Type B pancreatic cell (in vitro differentiated cells): ENCODE measurements at regions not wholly inside any gene's neighbourhood (a gene's known extent, or its start where the extent isn't known, plus 50 kb on each side); places are given as distances from the start of the nearest gene placed in this dataset.

Source experiments
- DNase-seq: peaks from one replicate; pipeline ENCODE4 v3.0.0; 2021; ENCODE audit warnings: mixed read lengths; ENCODE audit not compliant: unreplicated experiment; ENCODE audit errors: extremely low spot score
- H3K27ac Mint-ChIP-seq: 2 replicates; pipeline ENCODE4 v1.8.0; 2021; ENCODE audit warnings: mild to moderate bottlenecking, mixed read lengths
- H3K27me3 Mint-ChIP-seq: 2 replicates; pipeline ENCODE4 v1.8.0; 2021; ENCODE audit warnings: mixed read lengths
- H3K36me3 Mint-ChIP-seq: 2 replicates; pipeline ENCODE4 v1.8.0; 2021; ENCODE audit warnings: mixed read lengths
- H3K4me1 Mint-ChIP-seq: one replicate; pipeline ENCODE4 v1.8.0; 2021; ENCODE audit warnings: mixed read lengths; ENCODE audit not compliant: unreplicated experiment
- H3K4me3 Mint-ChIP-seq: 2 replicates; pipeline ENCODE4 v1.8.0; 2021; ENCODE audit warnings: mild to moderate bottlenecking, mixed read lengths
- H3K9me3 Mint-ChIP-seq: 2 replicates; pipeline ENCODE4 v1.8.0; 2021; ENCODE audit warnings: mixed read lengths
- TF ChIP-seq, protein P1 (sequence below): fragments of 200-600 bp; sonication (generic); conservative IDR thresholded peaks from 2 replicates; pipeline ENCODE4 v1.5.0; 2021; ENCODE audit warnings: antibody characterized with exemption, mild to moderate bottlenecking

DNA sequence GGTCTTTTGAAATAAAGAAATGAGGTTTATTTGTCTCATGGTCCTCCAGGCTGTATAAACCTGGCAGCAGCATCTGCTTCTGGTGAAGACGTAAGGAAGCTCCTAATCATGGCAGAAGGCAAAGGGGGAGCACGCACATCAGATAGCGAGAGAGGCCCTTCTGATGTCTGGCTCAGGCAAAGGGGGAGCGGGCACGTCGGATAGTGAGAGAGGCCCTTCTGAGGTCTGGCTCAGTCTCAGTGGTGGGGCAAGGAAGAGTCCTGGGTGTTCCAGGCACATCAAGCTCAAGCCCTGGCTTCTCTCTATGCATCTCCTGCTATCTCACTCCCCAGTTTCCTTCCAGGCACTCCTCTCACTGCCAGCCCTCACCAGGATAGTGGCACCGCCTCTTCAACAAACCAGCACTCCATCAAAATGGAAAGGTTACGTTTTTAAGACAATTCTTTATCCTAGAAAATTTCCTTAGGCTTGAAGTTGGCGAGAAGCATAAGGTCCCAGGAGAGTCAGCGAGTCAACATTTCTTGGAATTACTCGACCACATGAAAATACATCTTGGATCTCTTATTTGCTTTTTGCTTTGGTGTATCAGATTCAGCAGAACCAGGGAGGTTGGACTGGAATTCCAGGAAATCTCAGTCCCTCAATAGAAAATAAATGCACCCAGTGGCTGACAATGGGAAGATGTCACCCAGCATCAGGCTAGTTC is 189.6 kb upstream of the TMEM132C start:
- Mint-ChIP-seq H3K27ac (no peak overlapping the region), H3K27me3 (peaks cover 6% of the 10 kb centered on the region), H3K4me1 (peaks cover 10% of the 10 kb centered on the region), H3K4me3 (no peak overlapping the region), H3K36me3 (no peaks in the 10 kb centered on the region), H3K9me3 (peaks cover 11% of the 10 kb centered on the region)
- no peak for DNase-seq
- TF ChIP-seq, protein P1, sequence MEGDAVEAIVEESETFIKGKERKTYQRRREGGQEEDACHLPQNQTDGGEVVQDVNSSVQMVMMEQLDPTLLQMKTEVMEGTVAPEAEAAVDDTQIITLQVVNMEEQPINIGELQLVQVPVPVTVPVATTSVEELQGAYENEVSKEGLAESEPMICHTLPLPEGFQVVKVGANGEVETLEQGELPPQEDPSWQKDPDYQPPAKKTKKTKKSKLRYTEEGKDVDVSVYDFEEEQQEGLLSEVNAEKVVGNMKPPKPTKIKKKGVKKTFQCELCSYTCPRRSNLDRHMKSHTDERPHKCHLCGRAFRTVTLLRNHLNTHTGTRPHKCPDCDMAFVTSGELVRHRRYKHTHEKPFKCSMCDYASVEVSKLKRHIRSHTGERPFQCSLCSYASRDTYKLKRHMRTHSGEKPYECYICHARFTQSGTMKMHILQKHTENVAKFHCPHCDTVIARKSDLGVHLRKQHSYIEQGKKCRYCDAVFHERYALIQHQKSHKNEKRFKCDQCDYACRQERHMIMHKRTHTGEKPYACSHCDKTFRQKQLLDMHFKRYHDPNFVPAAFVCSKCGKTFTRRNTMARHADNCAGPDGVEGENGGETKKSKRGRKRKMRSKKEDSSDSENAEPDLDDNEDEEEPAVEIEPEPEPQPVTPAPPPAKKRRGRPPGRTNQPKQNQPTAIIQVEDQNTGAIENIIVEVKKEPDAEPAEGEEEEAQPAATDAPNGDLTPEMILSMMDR, result no peak

GRCh38 chr12:128077917-128078298 is 189.1 kb upstream of the TMEM132C start:
- Mint-ChIP-seq H3K27me3 (peaks cover 6% of the 10 kb centered on the region), H3K4me3 (no peak overlapping the region), H3K4me1 (peaks cover 10% of the 10 kb centered on the region), H3K36me3 (no peaks in the 10 kb centered on the region), H3K27ac (no peak overlapping the region), H3K9me3 (peaks cover 11% of the 10 kb centered on the region)
- TF ChIP-seq, protein P1, result no peak
- no peak for DNase-seq

GRCh38 chr12:128078301-128078971 is 188.5 kb upstream of the TMEM132C start:
- Mint-ChIP-seq H3K4me1 (peaks cover 10% of the 10 kb centered on the region), H3K27ac (no peak overlapping the region), H3K9me3 (peaks cover 11% of the 10 kb centered on the region), H3K36me3 (no peaks in the 10 kb centered on the region), H3K4me3 (no peak overlapping the region), H3K27me3 (peaks cover 6% of the 10 kb centered on the region)
- TF ChIP-seq, protein P1, result no peak
- DNase-seq, result no peak

DNA sequence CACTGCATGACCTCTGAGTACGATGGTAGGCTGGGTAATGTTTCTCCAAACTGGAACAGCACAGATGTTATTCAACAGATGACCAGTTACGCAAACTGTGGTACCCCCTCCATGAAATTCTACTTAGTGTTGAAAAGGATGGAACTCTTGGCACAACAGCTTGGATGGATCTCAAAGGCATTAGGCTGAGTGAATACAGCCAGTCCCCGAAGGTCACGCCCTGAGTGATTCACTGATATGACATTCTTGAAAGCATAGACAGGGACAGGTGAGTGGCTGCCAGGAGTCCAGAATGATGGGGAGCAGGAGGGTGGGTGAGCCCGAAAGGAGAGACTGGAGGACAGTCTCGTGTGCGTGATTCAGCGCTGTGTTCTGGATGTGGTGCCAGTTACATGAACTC is 187.5 kb upstream of the TMEM132C start:
- H3K4me1 Mint-ChIP-seq, result peaks cover 10% of the 10 kb centered on the region
- no peak overlapping the region for H3K27ac Mint-ChIP-seq
- H3K4me3 Mint-ChIP-seq, result no peak overlapping the region
- H3K9me3 Mint-ChIP-seq, result peaks cover 11% of the 10 kb centered on the region
- H3K36me3 Mint-ChIP-seq, result no peaks in the 10 kb centered on the region
- peaks cover 6% of the 10 kb centered on the region for H3K27me3 Mint-ChIP-seq
- TF ChIP-seq, protein P1, result no peak
- DNase-seq, result no peak

- peaks cover 4% of the 10 kb centered on the region for H3K27me3 Mint-ChIP-seq
- H3K4me3 Mint-ChIP-seq, result no peak overlapping the region
- no peak for DNase-seq
- no peaks in the 10 kb centered on the region for H3K9me3 Mint-ChIP-seq
- H3K27ac Mint-ChIP-seq, result no peak overlapping the region
- TF ChIP-seq, protein P1, result no peak
- peaks cover 6% of the 10 kb centered on the region for H3K4me1 Mint-ChIP-seq
- H3K36me3 Mint-ChIP-seq, result no peaks in the 10 kb centered on the region
Observed at GRCh38 chr12:128083132-128083729, 183.7 kb upstream of the TMEM132C start.
